GM23248 (cell line): ENCODE measurements at regions not wholly inside any gene's neighbourhood (a gene's known extent, or its start where the extent isn't known, plus 50 kb on each side); places are given as distances from the start of the nearest gene placed in this dataset.

ENCODE experiments used
- EZH2 ChIP-seq: fragments of 200-600 bp; sonication (generic); IDR thresholded peaks from 2 replicates; pipeline ENCODE4 v1.6.1; 2018; ENCODE audit warnings: antibody characterized with exemption, mild to moderate bottlenecking; ENCODE audit not compliant: insufficient read depth, poor library complexity, severe bottlenecking
- EZH2phosphoT487 ChIP-seq: fragments of 200-600 bp; sonication (generic); IDR thresholded peaks from 2 replicates; pipeline ENCODE4 v1.6.1; 2018; ENCODE audit warnings: antibody characterized with exemption, moderate library complexity, mild to moderate bottlenecking, low read depth; ENCODE audit not compliant: insufficient read depth

GRCh38 chr13:34255711-34256110 lies 437.8 kb downstream of the RFC3 start:
- TF ChIP-seq EZH2 (no peak), EZH2phosphoT487 (no peak)
